HG02970 (cell line): ENCODE measurements at regions not wholly inside any gene's neighbourhood (a gene's known extent, or its start where the extent isn't known, plus 50 kb on each side); places are given as distances from the start of the nearest gene placed in this dataset.

Source experiments
- ATAC-seq: cut with Tn5 transposase; IDR thresholded peaks from one replicate; pipeline ENCODE4 v1.9.1; 2021; ENCODE audit warnings: mild to moderate bottlenecking, moderate library complexity, moderate number of reproducible peaks; ENCODE audit not compliant: unreplicated experiment, low FRiP score

- ATAC-seq: no peak
These were observed 106.4 kb upstream of the SERP2 start for GRCh38 chr13:44267203-44267602.

- ATAC-seq: no peak
These were observed 105.6 kb upstream of the SERP2 start for GRCh38 chr13:44267980-44268379.

- ATAC-seq: no peak
These were observed 104.6 kb upstream of the SERP2 start for GRCh38 chr13:44268980-44269379.

GRCh38 chr13:44270150-44270549 is 103.5 kb upstream of the SERP2 start:
- no peak for ATAC-seq

- ATAC-seq: no peak
These were observed 102.6 kb upstream of the SERP2 start for GRCh38 chr13:44271031-44271455.

- ATAC-seq: no peak
These were observed 102.2 kb upstream of the SERP2 start for GRCh38 chr13:44271473-44271872.

GRCh38 chr13:44271915-44272341 is 101.7 kb upstream of the SERP2 start:
- no peak for ATAC-seq

- ATAC-seq: no peak
These were observed 100.9 kb upstream of the SERP2 start for GRCh38 chr13:44272692-44273091.

- ATAC-seq: no peak
These were observed 100.4 kb upstream of the SERP2 start for GRCh38 chr13:44273216-44273615.

- peak; percentile 81 for ATAC-seq
These were observed 99.4 kb upstream of the SERP2 start for GRCh38 chr13:44273991-44274770.

GRCh38 chr13:44274771-44275205 is 98.8 kb upstream of the SERP2 start:
- ATAC-seq: no peak

GRCh38 chr13:44275381-44275780 is 98.2 kb upstream of the SERP2 start:
- ATAC-seq: no peak

- no peak for ATAC-seq
These were observed 97.6 kb upstream of the SERP2 start for GRCh38 chr13:44276061-44276460.

GRCh38 chr13:44277459-44277858 is 96.2 kb upstream of the SERP2 start:
- ATAC-seq: no peak

- ATAC-seq: no peak
These were observed 95.5 kb upstream of the SERP2 start for GRCh38 chr13:44278166-44278565.

GRCh38 chr13:44280456-44280855 is 93.2 kb upstream of the SERP2 start:
- ATAC-seq: no peak

- no peak for ATAC-seq
These were observed 92.2 kb upstream of the SERP2 start for GRCh38 chr13:44281252-44282000.

- ATAC-seq: no peak
These were observed 90.0 kb upstream of the SERP2 start for GRCh38 chr13:44283600-44283999.

- ATAC-seq: no peak
These were observed 85.7 kb upstream of the SERP2 start for GRCh38 chr13:44287958-44288357.

- no peak for ATAC-seq
These were observed 81.1 kb upstream of the SERP2 start for GRCh38 chr13:44292545-44292944.

GRCh38 chr13:44293374-44293773 is 80.2 kb upstream of the SERP2 start:
- no peak for ATAC-seq
